CD4-positive, alpha-beta T cell treated with Interleukin-4 for 4 hours (primary cell): ENCODE measurements at regions not wholly inside any gene's neighbourhood (a gene's known extent, or its start where the extent isn't known, plus 50 kb on each side); places are given as distances from the start of the nearest gene placed in this dataset.

Source experiments
- DNase-seq: peaks from one replicate; pipeline ENCODE4 v3.0.0-alpha.2; 2020

DNA sequence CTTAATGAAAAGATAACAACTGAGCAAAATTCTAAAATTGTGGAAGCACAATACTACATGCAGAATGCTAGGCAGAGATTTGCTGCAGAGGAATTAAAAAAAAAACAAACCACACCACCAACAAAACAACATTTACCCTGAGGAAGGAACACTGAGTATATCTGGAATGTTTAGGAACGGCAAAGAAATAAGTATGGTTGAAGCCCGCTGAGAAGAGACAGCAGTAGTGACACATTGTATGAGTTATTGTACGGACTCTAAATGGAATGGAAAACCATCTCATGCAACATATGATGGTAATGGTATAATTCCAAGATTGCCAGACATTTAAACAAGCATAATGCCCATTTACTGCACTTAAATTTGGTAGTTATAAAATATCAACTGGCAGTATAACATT, 568.2 kb upstream of the CCDC54 start:
- no peak for DNase-seq

- no peak for DNase-seq
Measured at GRCh38 chr3:106809623-106810299, 567.5 kb upstream of the CCDC54 start.

DNA sequence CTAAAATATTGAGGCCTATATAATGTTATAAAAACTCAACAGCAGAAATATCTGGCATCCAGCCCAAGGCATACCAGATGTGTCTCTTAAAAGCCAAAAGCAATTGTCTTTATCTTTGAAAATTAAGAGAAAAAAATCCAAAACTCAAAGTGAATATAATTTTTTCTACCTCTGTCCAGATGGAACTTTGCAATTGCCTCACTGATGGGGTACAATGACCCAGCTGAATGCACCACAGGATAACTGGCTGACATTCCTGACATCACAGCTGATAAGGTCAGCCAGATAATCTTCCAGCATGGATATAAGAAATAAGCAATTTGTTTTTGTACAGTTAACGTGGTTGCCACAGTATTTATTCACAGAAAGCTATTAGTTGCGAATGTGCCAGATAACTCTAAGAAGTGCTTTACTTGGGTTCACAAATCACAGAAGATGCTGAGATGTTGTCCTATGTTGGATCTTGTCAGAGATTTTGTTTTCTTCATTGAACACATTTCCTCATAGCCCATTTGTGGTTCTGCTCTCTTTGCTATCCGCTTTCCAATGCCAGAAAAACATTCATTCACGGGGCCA, 566.9 kb upstream of the CCDC54 start:
- DNase-seq = no peak

- DNase-seq = no peak
Measured at GRCh38 chr3:106811376-106811775, 565.9 kb upstream of the CCDC54 start.

- no peak for DNase-seq
Measured at GRCh38 chr3:106813742-106814141, 563.5 kb upstream of the CCDC54 start.

- DNase-seq = no peak
Measured at GRCh38 chr3:106814231-106814630, 563.0 kb upstream of the CCDC54 start.

GRCh38 chr3:106816838-106817237, 560.4 kb upstream of the CCDC54 start:
- no peak for DNase-seq

GRCh38 chr3:106817706-106818105, 559.5 kb upstream of the CCDC54 start:
- DNase-seq = no peak

DNA sequence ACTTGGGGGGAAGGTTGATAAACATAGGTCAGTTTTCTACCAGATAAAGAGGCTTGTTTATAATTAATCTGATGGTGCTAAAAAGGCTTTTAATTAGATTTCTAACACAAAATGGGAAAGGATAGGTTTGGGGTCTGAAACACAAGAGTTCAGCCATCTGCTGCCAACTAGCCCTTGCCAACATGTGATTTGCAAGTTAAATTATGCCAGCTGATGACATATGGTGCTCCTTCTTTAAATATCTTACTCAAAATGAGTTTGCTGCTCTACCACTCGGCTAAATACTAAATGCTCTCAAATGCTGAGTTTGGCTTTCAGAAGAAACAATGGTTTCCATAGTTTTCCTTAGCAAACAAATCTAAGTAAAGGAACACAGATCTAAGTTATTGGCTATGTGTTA, 557.8 kb upstream of the CCDC54 start:
- no peak for DNase-seq

GRCh38 chr3:106820726-106821362, 556.4 kb upstream of the CCDC54 start:
- DNase-seq = no peak

GRCh38 chr3:106821801-106822200, 555.4 kb upstream of the CCDC54 start:
- DNase-seq = no peak

GRCh38 chr3:106822204-106822603, 555.0 kb upstream of the CCDC54 start:
- no peak for DNase-seq

- no peak for DNase-seq
Measured at GRCh38 chr3:106823701-106824100, 553.5 kb upstream of the CCDC54 start.

GRCh38 chr3:106824856-106825255, 552.4 kb upstream of the CCDC54 start:
- no peak for DNase-seq

DNA sequence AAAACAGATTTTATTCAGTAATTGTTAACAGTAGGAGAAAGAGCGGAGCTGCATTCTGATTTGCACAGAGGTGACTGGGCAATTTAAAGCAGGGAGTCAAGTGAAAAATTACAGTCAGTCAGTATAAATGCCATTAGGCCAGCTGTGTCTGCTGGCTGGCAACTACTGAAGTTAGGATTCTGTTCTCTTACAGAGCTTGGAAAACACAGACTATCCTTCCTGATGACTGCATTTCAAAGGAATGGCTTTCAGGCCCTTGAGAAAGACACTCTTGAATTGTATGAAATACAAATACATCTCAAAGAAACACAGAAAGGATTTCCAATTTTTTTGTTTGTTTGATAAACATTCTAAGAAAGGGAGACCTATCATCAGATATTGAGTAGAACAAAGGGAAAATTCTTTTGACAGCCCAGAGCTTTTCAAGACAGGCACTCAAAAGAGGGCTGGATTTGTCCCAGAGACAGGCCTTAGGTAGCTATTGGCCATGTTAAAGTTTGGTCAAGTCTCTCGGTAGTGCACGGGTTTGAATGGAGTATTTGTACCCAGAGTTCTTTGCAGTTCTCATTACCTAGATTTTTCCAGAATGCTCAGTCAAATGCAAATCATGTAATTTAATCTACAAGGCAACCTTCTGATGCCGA, 551.2 kb upstream of the CCDC54 start:
- DNase-seq = no peak

DNA sequence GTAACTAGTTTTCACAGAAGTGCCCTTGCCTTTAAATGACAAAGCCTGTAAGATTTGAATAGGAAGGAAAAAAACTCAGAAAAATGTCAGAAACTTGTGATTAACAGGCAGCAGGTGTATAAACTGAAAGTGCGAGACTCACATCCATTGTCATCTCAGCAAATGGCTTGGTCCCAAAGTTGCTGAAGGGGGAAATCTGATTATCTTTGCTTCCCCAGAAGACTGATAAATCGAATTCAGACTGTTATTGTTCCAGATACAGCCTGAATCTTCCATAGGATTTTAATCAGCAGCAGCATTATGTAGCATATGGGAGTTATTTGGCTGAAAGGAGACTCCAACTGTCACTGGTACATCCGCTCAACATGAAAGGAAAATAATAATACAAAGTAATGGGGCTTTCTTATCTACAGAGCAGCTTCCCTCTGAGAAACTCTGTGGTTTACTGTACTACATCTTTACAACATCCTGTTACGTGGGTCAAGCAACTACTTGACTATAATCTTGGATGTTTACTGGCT, 550.4 kb upstream of the CCDC54 start:
- no peak for DNase-seq

- no peak for DNase-seq
Measured at GRCh38 chr3:106827515-106828213, 549.6 kb upstream of the CCDC54 start.

GRCh38 chr3:106829206-106829605, 548.0 kb upstream of the CCDC54 start:
- DNase-seq = no peak

DNA sequence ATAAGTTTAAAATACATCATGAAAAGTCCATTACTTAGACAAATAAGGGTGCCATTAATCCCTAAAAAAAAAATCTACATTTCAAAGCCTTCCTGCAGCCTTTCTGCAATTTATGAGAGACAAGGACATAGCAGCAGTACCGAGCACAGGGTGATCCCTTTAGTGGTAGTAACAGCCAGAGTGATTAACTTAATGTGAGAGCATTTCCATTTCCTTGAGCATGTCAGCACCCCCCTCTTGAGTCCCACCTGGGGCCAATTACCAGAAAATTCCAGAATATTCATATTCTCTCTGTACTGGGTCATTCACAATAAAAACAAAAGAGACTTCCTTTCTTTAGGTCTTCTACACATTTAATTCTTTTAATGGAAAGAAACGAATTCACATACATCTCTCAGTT, 546.9 kb upstream of the CCDC54 start:
- no peak for DNase-seq

- no peak for DNase-seq
Measured at GRCh38 chr3:106836906-106837305, 540.3 kb upstream of the CCDC54 start.

- DNase-seq = no peak
Measured at GRCh38 chr3:106837616-106838015, 539.6 kb upstream of the CCDC54 start.

DNA sequence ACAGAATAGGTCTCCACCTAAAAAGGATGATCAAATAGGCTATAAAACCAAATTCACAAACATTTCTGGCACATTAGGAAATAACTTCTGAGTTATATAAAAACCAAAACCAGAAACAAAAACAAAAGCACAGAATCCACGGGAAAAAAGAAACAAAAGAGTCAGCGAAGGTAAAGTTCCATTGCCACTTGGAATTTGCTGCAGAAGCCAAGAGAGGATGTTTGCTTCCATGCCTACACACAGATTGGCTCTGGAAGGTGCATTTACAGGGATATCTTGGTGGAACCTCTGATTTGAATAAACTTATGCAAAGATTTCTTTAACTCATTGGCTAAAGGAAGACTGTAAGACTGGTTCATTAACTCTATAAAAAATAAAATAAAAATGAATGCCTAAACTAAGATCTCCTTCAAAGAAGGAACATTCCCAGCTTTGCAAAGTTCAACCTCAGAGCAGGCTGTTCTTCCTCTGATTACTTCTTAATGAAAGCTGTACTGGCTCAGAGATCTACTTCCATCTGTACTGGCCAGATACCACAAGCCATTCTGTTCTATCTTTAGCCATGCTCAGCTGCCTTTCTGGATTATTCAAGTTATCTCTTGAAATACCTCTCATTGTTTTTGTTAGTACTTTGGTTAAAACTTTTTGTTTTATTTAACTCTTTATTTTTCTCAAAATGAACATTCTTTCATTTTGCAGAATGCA, 537.5 kb upstream of the CCDC54 start:
- no peak for DNase-seq

DNA sequence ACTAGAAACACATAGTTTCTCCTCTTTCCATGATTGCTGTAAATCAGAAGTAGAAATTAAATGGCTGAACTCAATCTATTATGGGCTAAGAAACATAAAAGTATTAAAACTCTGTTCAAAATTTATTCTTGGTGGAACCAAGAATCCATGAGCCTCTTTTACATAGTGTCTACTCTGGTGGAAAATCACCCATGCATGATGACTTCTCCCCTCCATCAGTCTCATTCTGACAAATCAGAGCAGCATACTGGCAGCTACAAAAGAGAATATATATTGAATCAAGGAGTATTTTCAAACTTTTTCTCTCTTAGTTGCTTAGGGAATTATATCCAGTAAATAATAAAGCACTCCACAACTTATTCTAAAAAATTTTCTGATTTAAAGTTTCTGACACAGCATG, 536.9 kb upstream of the CCDC54 start:
- no peak for DNase-seq
